ENCODE measurements at regions not wholly inside any gene's neighbourhood (a gene's known extent, or its start where the extent isn't known, plus 50 kb on each side); places are given as distances from the start of the nearest gene placed in this dataset.

- TF ChIP-seq CTCF (IDR thresholded peaks at IDR 0.05; ENCODE audit: low read depth, low read length): no peak
- no peak for TF ChIP-seq EZH2phosphoT487 (IDR thresholded peaks at IDR 0.05; ENCODE audit: low read depth)
Observed at GRCh38 chr12:124645530-124646244, 78.3 kb upstream of the NCOR2 start.
